SK-N-SH (cell line): ENCODE measurements at regions not wholly inside any gene's neighbourhood (a gene's known extent, or its start where the extent isn't known, plus 50 kb on each side); places are given as distances from the start of the nearest gene placed in this dataset.

Experiments used
- CTCF ChIA-PET: fragments of 300-600, 350-600 bp; formaldehyde crosslinking; extraction: SDS; loops from one replicate; lab custom pipeline; 2021; lab: Yijun Ruan, JAX
- POLR2A ChIA-PET: fragments of 350-600 bp; sonication (Branson Sonifier 250); formaldehyde crosslinking; extraction: SDS; loops from one replicate; lab custom pipeline; 2020; ENCODE audit warnings: antibody characterized with exemption, inconsistent platforms; lab: Yijun Ruan, JAX
- DNase-seq: peaks from one replicate; pipeline ENCODE4 v3.0.0; 2012
- H2AFZ ChIP-seq: fragments of 200-600 bp; sonication (generic); 2 replicates; pipeline ENCODE4 v1.8.1; 2016; ENCODE audit warnings: antibody characterized with exemption, mild to moderate bottlenecking, low read depth
- H3F3A ChIP-seq: fragments of 200-600 bp; sonication (generic); replicated peaks from 2 replicates; pipeline ENCODE3; 2016; ENCODE audit warnings: antibody characterized with exemption, mild to moderate bottlenecking; ENCODE audit not compliant: insufficient read depth
- H3K27ac ChIP-seq, 2 experiments: fragments of 200-500 bp in 1 of 2; fragments of 200-600 bp in 1 of 2; sonication (Bioruptor generic) in 1 of 2; sonication (generic), shearing (Covaris generic) in 1 of 2; 2 replicates each; pipeline versions ENCODE4 v1.5.1 to v1.6.1; 2014 to 2016; ENCODE audit warnings: low read depth in 2 of 2, inconsistent platforms in 1 of 2, low read length in 1 of 2, mild to moderate bottlenecking in 1 of 2, mixed read lengths in 1 of 2
- H3K27me3 ChIP-seq: fragments of 200-600 bp; sonication (generic), shearing (Covaris generic); 2 replicates; pipeline ENCODE4 v1.6.1; 2016; ENCODE audit warnings: mixed run types; ENCODE audit not compliant: insufficient read depth
- H3K36me3 ChIP-seq, 2 experiments: fragments of 200-500 bp in 1 of 2; fragments of 200-600 bp in 1 of 2; sonication (Bioruptor generic) in 1 of 2; sonication (generic) in 1 of 2; replicated peaks in 1 of 2; 2 replicates each; pipeline versions ENCODE3 to v1.5.1; 2014 to 2016; ENCODE audit warnings: low read length in 1 of 2, mild to moderate bottlenecking in 1 of 2; ENCODE audit not compliant: insufficient read depth in 2 of 2, control insufficient read depth in 1 of 2
- H3K4me1 ChIP-seq, 2 experiments: fragments of 200-500 bp in 1 of 2; fragments of 200-600 bp in 1 of 2; sonication (Bioruptor generic) in 1 of 2; sonication (generic), shearing (Covaris generic) in 1 of 2; 2 replicates each; pipeline versions ENCODE4 v1.5.1 to v1.6.1; 2014 to 2016; ENCODE audit warnings: low read depth in 1 of 2, low read length in 1 of 2, mixed run types in 1 of 2; ENCODE audit not compliant: insufficient read depth in 2 of 2, control insufficient read depth in 1 of 2
- H3K4me2 ChIP-seq: fragments of 200-600 bp; sonication (generic), shearing (Covaris generic); 2 replicates; pipeline ENCODE4 v1.6.1; 2017; ENCODE audit warnings: mixed run types
- H3K4me3 ChIP-seq, 2 experiments: fragments of 200-500 bp in 1 of 2; fragments of 200-600 bp in 1 of 2; sonication (Bioruptor generic) in 1 of 2; sonication (generic), shearing (Covaris generic) in 1 of 2; 2 replicates each; pipeline versions ENCODE4 v1.5.1 to v1.8.1; 2014 to 2016; ENCODE audit warnings: low read depth in 2 of 2, inconsistent platforms in 1 of 2, low read length in 1 of 2, mild to moderate bottlenecking in 1 of 2, mixed read lengths in 1 of 2, moderate library complexity in 1 of 2
- H3K79me2 ChIP-seq: fragments of 200-600 bp; sonication (generic); 2 replicates; pipeline ENCODE4 v1.8.1; 2017; ENCODE audit warnings: mild to moderate bottlenecking; ENCODE audit not compliant: insufficient read depth
- H3K9ac ChIP-seq: fragments of 200-600 bp; sonication (generic); 2 replicates; pipeline ENCODE4 v1.6.1; 2017; ENCODE audit warnings: mixed run types
- H3K9me2 ChIP-seq: fragments of 200-600 bp; sonication (generic); 2 replicates; pipeline ENCODE4 v1.6.1; 2017; ENCODE audit warnings: mixed run types
- H3K9me3 ChIP-seq: fragments of 200-600 bp; sonication (generic); 2 replicates; pipeline ENCODE4 v1.6.1; 2017; ENCODE audit warnings: mixed run types, mild to moderate bottlenecking, moderate library complexity
- H4K20me1 ChIP-seq: fragments of 200-600 bp; sonication (generic); 2 replicates; pipeline ENCODE4 v1.6.1; 2017; ENCODE audit warnings: mild to moderate bottlenecking, mixed run types; ENCODE audit not compliant: insufficient read depth
- CHD2 ChIP-seq: fragments of 150-350 bp; IDR thresholded peaks from 2 replicates; pipeline ENCODE4 v1.6.1; 2018; ENCODE audit warnings: low read length; ENCODE audit not compliant: partially characterized antibody
- ELF1 ChIP-seq: IDR thresholded peaks from 2 replicates; pipeline ENCODE4 v1.4.0; 2012
- FOSL2 ChIP-seq: IDR thresholded peaks from 2 replicates; pipeline ENCODE4 v1.4.0; 2012; ENCODE audit warnings: low read depth, mild to moderate bottlenecking, moderate library complexity, borderline replicate concordance
- FOXJ3 ChIP-seq: sonication (generic); formaldehyde crosslinking; IDR thresholded peaks from 2 replicates; pipeline ENCODE4 v1.5.1; 2020; ENCODE audit warnings: mild to moderate bottlenecking, missing genetic modification reagents
- GABPA ChIP-seq: IDR thresholded peaks from 2 replicates; pipeline ENCODE4 v1.4.0; 2012; ENCODE audit warnings: low read depth, mild to moderate bottlenecking
- GATA2 ChIP-seq: sonication (generic); formaldehyde crosslinking; IDR thresholded peaks from 2 replicates; pipeline ENCODE4 v1.5.0; 2020; ENCODE audit warnings: mild to moderate bottlenecking, missing genetic modification reagents
- NFIC ChIP-seq: IDR thresholded peaks from 2 replicates; pipeline ENCODE4 v1.4.0; 2012; ENCODE audit warnings: borderline replicate concordance
- RAD21 ChIP-seq: IDR thresholded peaks from 2 replicates; pipeline ENCODE4 v1.6.1; 2012; ENCODE audit warnings: mild to moderate bottlenecking, low read length
- RCOR1 ChIP-seq: fragments of 150-350 bp; IDR thresholded peaks from 2 replicates; pipeline ENCODE4 v1.6.1; 2017; ENCODE audit warnings: antibody characterized with exemption, low read length
- SIN3A ChIP-seq: IDR thresholded peaks from 2 replicates; pipeline ENCODE4 v1.6.1; 2012; ENCODE audit warnings: low read depth, mild to moderate bottlenecking, low read length, moderate library complexity, borderline replicate concordance
- SMC3 ChIP-seq: IDR thresholded peaks from 2 replicates; pipeline ENCODE4 v1.6.1; 2012; ENCODE audit warnings: low read depth, low read length, improper control_type of control experiment
- TCF12 ChIP-seq: IDR thresholded peaks from 2 replicates; pipeline ENCODE4 v1.4.0; 2012
- TEAD4 ChIP-seq: IDR thresholded peaks from 2 replicates; pipeline ENCODE4 v1.4.0; 2012; ENCODE audit warnings: mild to moderate bottlenecking, borderline replicate concordance; ENCODE audit not compliant: insufficient read depth
- USF2 ChIP-seq: fragments of 150-350 bp; IDR thresholded peaks from 2 replicates; pipeline ENCODE4 v1.6.1; 2017; ENCODE audit warnings: antibody characterized with exemption, low read length, low read depth, borderline replicate concordance
- ZBTB33 ChIP-seq: IDR thresholded peaks from 2 replicates; pipeline ENCODE4 v1.4.0; 2012; ENCODE audit warnings: low read depth, borderline replicate concordance
- WGBS: methylation state at CpG from one replicate; pipeline ENCODE4 v1.1.6; 2017; ENCODE audit warnings: low lambda C conversion rate; 5-methylcytosine and 5-hydroxymethylcytosine counted together
- TF ChIP-seq, protein P1 (sequence below): IDR thresholded peaks from 2 replicates; pipeline ENCODE4 v1.6.1; 2012; ENCODE audit warnings: mild to moderate bottlenecking, low read depth, low read length, moderate library complexity
- TF ChIP-seq, protein P2 (sequence below): IDR thresholded peaks from 2 replicates; pipeline ENCODE4 v1.4.0; 2012; ENCODE audit warnings: low read depth

GRCh38 chr13:56563663-56564062 is 577.1 kb upstream of the PRR20A start:
- Histone ChIP-seq H3K79me2 (no peaks in the 10 kb centered on the region; the same call in 1 of the 2 replicates), H3K9ac (no peak overlapping the region), H3K4me2 (no peak overlapping the region), H3F3A (no peaks in the 10 kb centered on the region), H3K36me3 (no peaks in the 10 kb centered on the region), H3K9me3 (no peaks in the 10 kb centered on the region), H3K4me3 (no peak overlapping the region), H3K27ac (no peak overlapping the region), H2AFZ (no peak overlapping the region), H3K27me3 (no peaks in the 10 kb centered on the region), H3K4me1 (no peaks in the 10 kb centered on the region), H4K20me1 (no peaks in the 10 kb centered on the region), H3K9me2 (no peaks in the 10 kb centered on the region)
- TF ChIP-seq SMC3 (no peak), ELF1 (no peak), SIN3A (no peak), TEAD4 (no peak), USF2 (no peak), GABPA (no peak), ZBTB33 (no peak), TCF12 (no peak)
- TF ChIP-seq, protein P1, sequence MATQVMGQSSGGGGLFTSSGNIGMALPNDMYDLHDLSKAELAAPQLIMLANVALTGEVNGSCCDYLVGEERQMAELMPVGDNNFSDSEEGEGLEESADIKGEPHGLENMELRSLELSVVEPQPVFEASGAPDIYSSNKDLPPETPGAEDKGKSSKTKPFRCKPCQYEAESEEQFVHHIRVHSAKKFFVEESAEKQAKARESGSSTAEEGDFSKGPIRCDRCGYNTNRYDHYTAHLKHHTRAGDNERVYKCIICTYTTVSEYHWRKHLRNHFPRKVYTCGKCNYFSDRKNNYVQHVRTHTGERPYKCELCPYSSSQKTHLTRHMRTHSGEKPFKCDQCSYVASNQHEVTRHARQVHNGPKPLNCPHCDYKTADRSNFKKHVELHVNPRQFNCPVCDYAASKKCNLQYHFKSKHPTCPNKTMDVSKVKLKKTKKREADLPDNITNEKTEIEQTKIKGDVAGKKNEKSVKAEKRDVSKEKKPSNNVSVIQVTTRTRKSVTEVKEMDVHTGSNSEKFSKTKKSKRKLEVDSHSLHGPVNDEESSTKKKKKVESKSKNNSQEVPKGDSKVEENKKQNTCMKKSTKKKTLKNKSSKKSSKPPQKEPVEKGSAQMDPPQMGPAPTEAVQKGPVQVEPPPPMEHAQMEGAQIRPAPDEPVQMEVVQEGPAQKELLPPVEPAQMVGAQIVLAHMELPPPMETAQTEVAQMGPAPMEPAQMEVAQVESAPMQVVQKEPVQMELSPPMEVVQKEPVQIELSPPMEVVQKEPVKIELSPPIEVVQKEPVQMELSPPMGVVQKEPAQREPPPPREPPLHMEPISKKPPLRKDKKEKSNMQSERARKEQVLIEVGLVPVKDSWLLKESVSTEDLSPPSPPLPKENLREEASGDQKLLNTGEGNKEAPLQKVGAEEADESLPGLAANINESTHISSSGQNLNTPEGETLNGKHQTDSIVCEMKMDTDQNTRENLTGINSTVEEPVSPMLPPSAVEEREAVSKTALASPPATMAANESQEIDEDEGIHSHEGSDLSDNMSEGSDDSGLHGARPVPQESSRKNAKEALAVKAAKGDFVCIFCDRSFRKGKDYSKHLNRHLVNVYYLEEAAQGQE = no peak
- ChIA-PET POLR2A (no interaction called here), CTCF (no interaction called here)
- 3% methylated on average over 2 of the region's 4 CpGs for WGBS
- no peak for DNase-seq

GRCh38 chr13:56586976-56587375 is 553.7 kb upstream of the PRR20A start:
- ChIA-PET CTCF (no interaction called here), POLR2A (no interaction called here)
- Histone ChIP-seq H3F3A (no peaks in the 10 kb centered on the region), H3K4me3 (no peak overlapping the region), H3K4me2 (no peak overlapping the region), H3K79me2 (no peaks in the 10 kb centered on the region), H3K9me3 (no peaks in the 10 kb centered on the region), H4K20me1 (no peaks in the 10 kb centered on the region), H3K4me1 (no peaks in the 10 kb centered on the region), H3K9ac (no peak overlapping the region), H3K36me3 (no peaks in the 10 kb centered on the region), H3K9me2 (no peaks in the 10 kb centered on the region), H3K27ac (no peak overlapping the region), H3K27me3 (no peaks in the 10 kb centered on the region), H2AFZ (no peak overlapping the region)
- TF ChIP-seq ELF1 = no peak
- TF ChIP-seq FOSL2 = no peak
- TF ChIP-seq RAD21 = no peak
- TF ChIP-seq TCF12 = no peak
- no peak for TF ChIP-seq GATA2 (CRISPR knock-in tag)
- TF ChIP-seq CHD2 = no peak
- no peak for TF ChIP-seq TEAD4
- TF ChIP-seq FOXJ3 (CRISPR knock-in tag) = no peak
- TF ChIP-seq, protein P2, sequence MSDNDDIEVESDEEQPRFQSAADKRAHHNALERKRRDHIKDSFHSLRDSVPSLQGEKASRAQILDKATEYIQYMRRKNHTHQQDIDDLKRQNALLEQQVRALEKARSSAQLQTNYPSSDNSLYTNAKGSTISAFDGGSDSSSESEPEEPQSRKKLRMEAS = no peak
- TF ChIP-seq ZBTB33 = no peak
- no peak for TF ChIP-seq NFIC
- TF ChIP-seq RCOR1 = no peak
- no peak for TF ChIP-seq SIN3A
- 0% methylated on average over 1 of the region's 1 CpG for WGBS
- DNase-seq = no peak
